ENCODE measurements at regions not wholly inside any gene's neighbourhood (a gene's known extent, or its start where the extent isn't known, plus 50 kb on each side); places are given as distances from the start of the nearest gene placed in this dataset.
A peak's percentile ranks its signal among the peaks of the same experiment; 100 is the strongest.

GRCh38 chr12:69157023-69157655 lies 82.2 kb upstream of the CPSF6 start:
- H3K9me3 ChIP-seq (ENCODE audit: insufficient read depth, low read depth, low read length), result no peaks in the 10 kb centered on the region
- H4K20me1 ChIP-seq (ENCODE audit: insufficient read depth, low read length), result no peaks in the 10 kb centered on the region
- no peaks in the 10 kb centered on the region for H3K27me3 Mint-ChIP-seq (ENCODE audit: low read depth, unreplicated experiment)
- H3K27me3 ChIP-seq (ENCODE audit: insufficient read depth, low read length), result no peaks in the 10 kb centered on the region
- peak overlapping the region; percentile 83 for H2AFZ ChIP-seq (ENCODE audit: low read depth, low read length)
- DNase-seq (ENCODE audit: low read depth) (peak; percentile 55), FAIRE-seq (no peak)
- peaks cover 4% of the 10 kb centered on the region for H3K4me1 Mint-ChIP-seq (ENCODE audit: low read depth, unreplicated experiment)
- no peaks in the 10 kb centered on the region for H3K79me2 ChIP-seq (ENCODE audit: insufficient read depth, low read length)
- H3K9ac ChIP-seq (ENCODE audit: low read length), result no peak overlapping the region
- no peak overlapping the region for H3K27ac Mint-ChIP-seq (ENCODE audit: unreplicated experiment)
- peaks cover 4% of the 10 kb centered on the region for H3K4me1 ChIP-seq (ENCODE audit: insufficient read depth, low read length)
- H3K4me3 Mint-ChIP-seq (ENCODE audit: unreplicated experiment), result no peak overlapping the region
- no peaks in the 10 kb centered on the region for H3K36me3 ChIP-seq (ENCODE audit: insufficient read depth, low read length)
- H3K4me2 ChIP-seq (ENCODE audit: low read length), result peak overlapping the region; percentile 73
- H3K27ac ChIP-seq (ENCODE audit: low read depth, low read length), result no peak overlapping the region
- no peak overlapping the region for H3K4me3 ChIP-seq (ENCODE audit: insufficient read depth, low read depth, low read length)
- peak; percentile 93 for TF ChIP-seq CTCF (IDR thresholded peaks at IDR 0.05; ENCODE audit: insufficient read depth, low read depth, low read length)
- TF ChIP-seq EZH2 (IDR thresholded peaks at IDR 0.05; ENCODE audit: insufficient read depth, low read length), result no peak
- H3K36me3 Mint-ChIP-seq (ENCODE audit: low read depth, unreplicated experiment), result no peaks in the 10 kb centered on the region
- H3K9me3 Mint-ChIP-seq (ENCODE audit: unreplicated experiment), result peaks cover 4% of the 10 kb centered on the region

GRCh38 chr12:69161829-69162228 lies 77.5 kb upstream of the CPSF6 start:
- TF ChIP-seq EZH2 (IDR thresholded peaks at IDR 0.05; ENCODE audit: insufficient read depth, low read length) (no peak), CTCF (IDR thresholded peaks at IDR 0.05; ENCODE audit: insufficient read depth, low read depth, low read length) (no peak)
- Histone ChIP-seq H3K27ac (ENCODE audit: low read depth, low read length) (no peak overlapping the region), H2AFZ (ENCODE audit: low read depth, low read length) (no peak overlapping the region), H4K20me1 (ENCODE audit: insufficient read depth, low read length) (no peaks in the 10 kb centered on the region), H3K9ac (ENCODE audit: low read length) (no peak overlapping the region), H3K36me3 (ENCODE audit: insufficient read depth, low read length) (no peaks in the 10 kb centered on the region), H3K79me2 (ENCODE audit: insufficient read depth, low read length) (no peaks in the 10 kb centered on the region), H3K4me1 (ENCODE audit: insufficient read depth, low read length) (no peaks in the 10 kb centered on the region), H3K4me2 (ENCODE audit: low read length) (no peak overlapping the region), H3K4me3 (ENCODE audit: insufficient read depth, low read depth, low read length) (no peak overlapping the region), H3K9me3 (ENCODE audit: insufficient read depth, low read depth, low read length) (no peaks in the 10 kb centered on the region), H3K27me3 (ENCODE audit: insufficient read depth, low read length) (no peaks in the 10 kb centered on the region)
- FAIRE-seq, result no peak
- Mint-ChIP-seq H3K4me1 (ENCODE audit: low read depth, unreplicated experiment) (no peaks in the 10 kb centered on the region), H3K4me3 (ENCODE audit: unreplicated experiment) (no peak overlapping the region), H3K27ac (ENCODE audit: unreplicated experiment) (no peak overlapping the region), H3K9me3 (ENCODE audit: unreplicated experiment) (peaks cover 4% of the 10 kb centered on the region), H3K36me3 (ENCODE audit: low read depth, unreplicated experiment) (no peaks in the 10 kb centered on the region), H3K27me3 (ENCODE audit: low read depth, unreplicated experiment) (no peaks in the 10 kb centered on the region)
- DNase-seq (ENCODE audit: low read depth), result no peak

GRCh38 chr12:69163681-69164362 lies 75.5 kb upstream of the CPSF6 start:
- no peak overlapping the region for H3K27ac ChIP-seq (ENCODE audit: low read depth, low read length)
- FAIRE-seq (no peak), DNase-seq (ENCODE audit: low read depth) (no peak)
- no peak overlapping the region for H3K27ac Mint-ChIP-seq (ENCODE audit: unreplicated experiment)
- no peak overlapping the region for H3K4me2 ChIP-seq (ENCODE audit: low read length)
- H3K9me3 ChIP-seq (ENCODE audit: insufficient read depth, low read depth, low read length), result no peaks in the 10 kb centered on the region
- H3K9ac ChIP-seq (ENCODE audit: low read length), result no peak overlapping the region
- no peaks in the 10 kb centered on the region for H3K4me1 Mint-ChIP-seq (ENCODE audit: low read depth, unreplicated experiment)
- H3K36me3 ChIP-seq (ENCODE audit: insufficient read depth, low read length), result no peaks in the 10 kb centered on the region
- no peak for TF ChIP-seq CTCF (IDR thresholded peaks at IDR 0.05; ENCODE audit: insufficient read depth, low read depth, low read length)
- no peak for TF ChIP-seq EZH2 (IDR thresholded peaks at IDR 0.05; ENCODE audit: insufficient read depth, low read length)
- H3K4me3 ChIP-seq (ENCODE audit: insufficient read depth, low read depth, low read length), result no peak overlapping the region
- H3K79me2 ChIP-seq (ENCODE audit: insufficient read depth, low read length), result no peaks in the 10 kb centered on the region
- H4K20me1 ChIP-seq (ENCODE audit: insufficient read depth, low read length), result no peaks in the 10 kb centered on the region
- H3K27me3 ChIP-seq (ENCODE audit: insufficient read depth, low read length), result no peaks in the 10 kb centered on the region
- H3K4me3 Mint-ChIP-seq (ENCODE audit: unreplicated experiment), result no peak overlapping the region
- no peaks in the 10 kb centered on the region for H3K27me3 Mint-ChIP-seq (ENCODE audit: low read depth, unreplicated experiment)
- H3K4me1 ChIP-seq (ENCODE audit: insufficient read depth, low read length), result no peaks in the 10 kb centered on the region
- no peaks in the 10 kb centered on the region for H3K36me3 Mint-ChIP-seq (ENCODE audit: low read depth, unreplicated experiment)
- H3K9me3 Mint-ChIP-seq (ENCODE audit: unreplicated experiment), result peaks cover 4% of the 10 kb centered on the region
- H2AFZ ChIP-seq (ENCODE audit: low read depth, low read length), result no peak overlapping the region
